ENCODE measurements at regions not wholly inside any gene's neighbourhood (a gene's known extent, or its start where the extent isn't known, plus 50 kb on each side); places are given as distances from the start of the nearest gene placed in this dataset.

DNA sequence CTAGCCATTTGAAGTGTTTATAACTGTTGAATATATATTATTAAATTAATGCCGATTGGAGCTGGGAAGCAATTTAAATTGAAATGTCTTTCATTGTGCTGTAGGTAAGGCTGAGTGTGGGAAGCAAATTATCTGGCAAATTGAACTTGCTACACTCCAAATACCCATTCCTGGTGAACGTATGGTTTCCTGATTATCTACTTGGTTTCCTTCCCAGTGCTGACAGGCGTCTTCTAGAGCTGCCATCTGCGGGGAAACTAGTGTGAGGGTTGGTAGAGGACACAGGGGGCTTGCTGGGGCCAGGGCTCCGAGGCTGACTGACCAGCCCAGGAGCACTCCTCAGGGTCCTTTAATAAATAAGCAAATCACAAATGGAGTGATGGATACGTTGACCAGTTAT lies 581.4 kb upstream of the LMCD1 start:
- TF ChIP-seq, protein P1, sequence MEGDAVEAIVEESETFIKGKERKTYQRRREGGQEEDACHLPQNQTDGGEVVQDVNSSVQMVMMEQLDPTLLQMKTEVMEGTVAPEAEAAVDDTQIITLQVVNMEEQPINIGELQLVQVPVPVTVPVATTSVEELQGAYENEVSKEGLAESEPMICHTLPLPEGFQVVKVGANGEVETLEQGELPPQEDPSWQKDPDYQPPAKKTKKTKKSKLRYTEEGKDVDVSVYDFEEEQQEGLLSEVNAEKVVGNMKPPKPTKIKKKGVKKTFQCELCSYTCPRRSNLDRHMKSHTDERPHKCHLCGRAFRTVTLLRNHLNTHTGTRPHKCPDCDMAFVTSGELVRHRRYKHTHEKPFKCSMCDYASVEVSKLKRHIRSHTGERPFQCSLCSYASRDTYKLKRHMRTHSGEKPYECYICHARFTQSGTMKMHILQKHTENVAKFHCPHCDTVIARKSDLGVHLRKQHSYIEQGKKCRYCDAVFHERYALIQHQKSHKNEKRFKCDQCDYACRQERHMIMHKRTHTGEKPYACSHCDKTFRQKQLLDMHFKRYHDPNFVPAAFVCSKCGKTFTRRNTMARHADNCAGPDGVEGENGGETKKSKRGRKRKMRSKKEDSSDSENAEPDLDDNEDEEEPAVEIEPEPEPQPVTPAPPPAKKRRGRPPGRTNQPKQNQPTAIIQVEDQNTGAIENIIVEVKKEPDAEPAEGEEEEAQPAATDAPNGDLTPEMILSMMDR (IDR thresholded peaks at IDR 0.05) = no peak
- no peak for TF ChIP-seq POLR2AphosphoS5 (IDR thresholded peaks at IDR 0.05)

Measured in upper lobe of left lung (tissue), 4 donors.